Neural progenitor cell (in vitro differentiated cells): ENCODE measurements at regions not wholly inside any gene's neighbourhood (a gene's known extent, or its start where the extent isn't known, plus 50 kb on each side); places are given as distances from the start of the nearest gene placed in this dataset.

Experiments used
- EZH2 ChIP-seq: fragments of 200-600 bp; sonication (generic); IDR thresholded peaks from 2 replicates; pipeline ENCODE4 v1.6.1; 2017; ENCODE audit warnings: antibody characterized with exemption, mild to moderate bottlenecking, moderate library complexity
- TF ChIP-seq, protein P1 (sequence below): fragments of 200-600 bp; sonication (generic); IDR thresholded peaks from 2 replicates; pipeline ENCODE4 v1.5.1; 2017; ENCODE audit warnings: antibody characterized with exemption, mild to moderate bottlenecking

- no peak for TF ChIP-seq EZH2
- TF ChIP-seq, protein P1, sequence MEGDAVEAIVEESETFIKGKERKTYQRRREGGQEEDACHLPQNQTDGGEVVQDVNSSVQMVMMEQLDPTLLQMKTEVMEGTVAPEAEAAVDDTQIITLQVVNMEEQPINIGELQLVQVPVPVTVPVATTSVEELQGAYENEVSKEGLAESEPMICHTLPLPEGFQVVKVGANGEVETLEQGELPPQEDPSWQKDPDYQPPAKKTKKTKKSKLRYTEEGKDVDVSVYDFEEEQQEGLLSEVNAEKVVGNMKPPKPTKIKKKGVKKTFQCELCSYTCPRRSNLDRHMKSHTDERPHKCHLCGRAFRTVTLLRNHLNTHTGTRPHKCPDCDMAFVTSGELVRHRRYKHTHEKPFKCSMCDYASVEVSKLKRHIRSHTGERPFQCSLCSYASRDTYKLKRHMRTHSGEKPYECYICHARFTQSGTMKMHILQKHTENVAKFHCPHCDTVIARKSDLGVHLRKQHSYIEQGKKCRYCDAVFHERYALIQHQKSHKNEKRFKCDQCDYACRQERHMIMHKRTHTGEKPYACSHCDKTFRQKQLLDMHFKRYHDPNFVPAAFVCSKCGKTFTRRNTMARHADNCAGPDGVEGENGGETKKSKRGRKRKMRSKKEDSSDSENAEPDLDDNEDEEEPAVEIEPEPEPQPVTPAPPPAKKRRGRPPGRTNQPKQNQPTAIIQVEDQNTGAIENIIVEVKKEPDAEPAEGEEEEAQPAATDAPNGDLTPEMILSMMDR, result no peak
These were observed 290.9 kb downstream of the C3orf38 start for GRCh38 chr3:88440701-88441100.
